GM10248 (cell line): ENCODE measurements at regions not wholly inside any gene's neighbourhood (a gene's known extent, or its start where the extent isn't known, plus 50 kb on each side); places are given as distances from the start of the nearest gene placed in this dataset.

ENCODE experiments used
- CTCF ChIA-PET: fragments of 300-600 bp; sonication (Branson Sonifier 250); formaldehyde crosslinking; extraction: SDS; loops from one replicate; lab custom pipeline; 2021; ENCODE audit warnings: antibody characterized with exemption; lab: Yijun Ruan, JAX
- POLR2A ChIA-PET: fragments of 350-650 bp; sonication (Branson Sonifier 250); formaldehyde crosslinking; extraction: SDS; loops from one replicate; lab custom pipeline; 2020; ENCODE audit warnings: antibody characterized with exemption; lab: Yijun Ruan, JAX
- DNase-seq: peaks from one replicate; pipeline ENCODE4 v3.0.0; 2012; ENCODE audit errors: extremely low spot score
- CTCF ChIP-seq: IDR thresholded peaks from 2 replicates; pipeline ENCODE4 v1.5.1; 2012; ENCODE audit warnings: mild to moderate bottlenecking, low read depth; ENCODE audit errors: extremely low read depth, missing control alignments, control extremely low read depth

- no peak for DNase-seq
- ChIA-PET CTCF (no interaction called here), POLR2A (no interaction called here)
- no peak for TF ChIP-seq CTCF
Measured at GRCh38 chr2:12417786-12418185, 298.9 kb upstream of the TRIB2 start.

- CTCF ChIA-PET, result no interaction called here
- POLR2A ChIA-PET, result no interaction called here
- no peak for DNase-seq
- no peak for TF ChIP-seq CTCF
Measured at GRCh38 chr2:12419803-12420202, 296.9 kb upstream of the TRIB2 start.

- ChIA-PET CTCF (interaction anchor here (1.2 to 1.6 kb wide), 2 partner anchors 10 to 38 kb away, joined by 3 to 5 read pairs; no protein-coding TSS in a partner anchor), POLR2A (no interaction called here)
- no peak for DNase-seq
- no peak for TF ChIP-seq CTCF
Measured at GRCh38 chr2:12421046-12421445, 295.7 kb upstream of the TRIB2 start.

- ChIA-PET POLR2A (no interaction called here), CTCF (interaction anchor here (1.2 to 1.4 kb wide), 2 partner anchors 14 to 18 kb away, joined by 3 to 4 read pairs; no protein-coding TSS in a partner anchor)
- TF ChIP-seq CTCF, result no peak
- no peak for DNase-seq
Measured at GRCh38 chr2:12424219-12424618, 292.5 kb upstream of the TRIB2 start.

- ChIA-PET POLR2A (no interaction called here), CTCF (interaction anchor here (1.2 to 1.4 kb wide), 2 partner anchors 13 to 18 kb away, joined by 3 to 4 read pairs; no protein-coding TSS in a partner anchor)
- DNase-seq, result no peak
- no peak for TF ChIP-seq CTCF
Measured at GRCh38 chr2:12424809-12425208, 291.9 kb upstream of the TRIB2 start.

- CTCF ChIA-PET, result no interaction called here
Measured at GRCh38 chr2:12428324-12428723, 288.4 kb upstream of the TRIB2 start.

More at GRCh38 chr2:12428324-12428723, 288.4 kb upstream of the TRIB2 start:
- POLR2A ChIA-PET, result no interaction called here
- no peak for TF ChIP-seq CTCF
- no peak for DNase-seq
